ENCODE measurements at regions not wholly inside any gene's neighbourhood (a gene's known extent, or its start where the extent isn't known, plus 50 kb on each side); places are given as distances from the start of the nearest gene placed in this dataset.

DNA sequence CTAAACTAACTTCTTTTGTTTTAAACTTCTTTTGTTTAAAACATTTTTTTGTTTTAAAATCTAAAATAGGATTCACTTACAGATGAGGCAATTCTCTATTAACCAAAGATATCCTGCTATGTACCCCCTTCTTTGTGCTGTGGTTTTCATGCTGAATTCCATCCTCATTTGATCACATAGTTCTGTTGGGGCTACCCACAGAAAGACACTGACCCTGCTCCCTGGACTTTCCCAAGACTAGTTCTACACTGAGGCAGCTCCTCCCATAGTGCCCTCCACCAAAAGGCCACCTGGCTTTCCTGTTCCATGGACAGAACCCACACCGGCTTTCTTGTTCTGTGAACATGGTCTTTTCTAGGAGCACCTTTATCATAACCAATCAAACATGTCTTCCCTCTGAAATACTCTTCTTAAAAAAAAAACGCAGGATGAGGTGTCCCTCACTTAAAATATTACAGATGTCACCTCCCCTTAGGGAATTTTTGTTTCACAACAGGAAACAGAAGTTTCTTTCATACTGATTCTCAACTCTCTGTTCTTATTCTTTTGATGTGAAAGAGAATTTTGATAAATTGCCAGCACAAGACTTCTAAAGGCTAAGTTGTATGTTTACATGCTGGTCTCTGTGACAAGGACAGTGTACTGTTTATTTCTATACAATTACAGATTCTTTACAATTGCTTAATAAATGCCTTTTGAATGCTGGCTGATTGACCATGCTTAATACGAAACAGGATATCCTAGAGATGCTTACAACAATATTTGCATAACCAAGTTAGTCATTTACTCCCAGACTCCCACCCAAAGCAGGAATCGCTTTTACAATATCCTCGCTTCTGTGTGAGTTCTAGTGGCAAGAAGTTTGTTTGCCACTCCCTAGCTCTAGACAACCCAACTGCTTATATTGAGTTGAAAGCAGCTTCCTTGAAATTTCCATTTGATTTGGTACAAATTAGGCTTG, 300.4 kb downstream of the DTWD2 start:
- DNase-seq (ENCODE audit: low spot score): no peak

- DNase-seq (ENCODE audit: low spot score): no peak
Measured at GRCh38 chr5:118687100-118687499, 301.2 kb downstream of the DTWD2 start.

DNA sequence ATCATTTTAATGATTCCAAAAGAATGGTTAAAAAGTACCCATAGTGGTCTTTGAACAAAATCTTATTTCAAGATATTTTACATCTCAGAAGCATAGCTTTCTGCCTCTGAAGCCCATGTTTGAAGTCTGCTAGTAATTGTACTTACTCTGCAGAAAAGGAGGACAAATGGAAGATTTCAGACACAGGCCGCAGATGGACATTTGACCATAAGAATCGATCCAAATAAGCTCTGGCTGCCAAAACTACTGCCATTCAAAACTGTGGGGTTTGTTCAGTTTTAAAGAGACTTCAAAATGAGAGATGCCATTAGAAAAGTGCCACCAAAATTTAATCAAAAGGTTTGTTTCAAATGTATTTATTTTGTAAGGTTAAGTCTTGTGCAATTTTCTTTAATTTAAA, 306.7 kb downstream of the DTWD2 start:
- DNase-seq (ENCODE audit: low spot score): no peak

GRCh38 chr5:118679264-118679940, 308.9 kb downstream of the DTWD2 start:
- DNase-seq (ENCODE audit: low spot score): no peak

- no peak for DNase-seq (ENCODE audit: low spot score)
Measured at GRCh38 chr5:118678746-118679145, 309.6 kb downstream of the DTWD2 start.

GRCh38 chr5:118675247-118675646, 313.1 kb downstream of the DTWD2 start:
- DNase-seq (ENCODE audit: low spot score): no peak

DNA sequence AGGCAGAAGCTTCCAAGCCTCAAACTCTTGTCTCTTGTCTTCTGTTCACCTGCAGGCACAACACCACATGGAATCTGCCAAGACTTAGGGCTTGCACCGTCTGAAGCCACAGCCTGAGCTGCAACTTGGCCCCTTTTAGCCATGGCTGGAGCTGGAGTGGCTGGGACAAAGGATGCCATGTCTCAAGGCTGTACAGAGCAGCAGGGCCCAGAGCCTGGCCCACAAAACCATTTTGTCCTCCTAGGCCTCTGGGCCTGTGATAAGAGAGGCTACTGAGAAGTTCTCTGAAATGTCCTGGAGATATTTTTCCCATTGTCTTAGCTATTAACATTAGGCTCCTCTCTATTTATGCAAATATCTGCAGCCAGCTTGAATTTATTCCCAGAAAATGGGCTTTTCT, 330.8 kb downstream of the DTWD2 start:
- no peak for DNase-seq (ENCODE audit: low spot score)

DNA sequence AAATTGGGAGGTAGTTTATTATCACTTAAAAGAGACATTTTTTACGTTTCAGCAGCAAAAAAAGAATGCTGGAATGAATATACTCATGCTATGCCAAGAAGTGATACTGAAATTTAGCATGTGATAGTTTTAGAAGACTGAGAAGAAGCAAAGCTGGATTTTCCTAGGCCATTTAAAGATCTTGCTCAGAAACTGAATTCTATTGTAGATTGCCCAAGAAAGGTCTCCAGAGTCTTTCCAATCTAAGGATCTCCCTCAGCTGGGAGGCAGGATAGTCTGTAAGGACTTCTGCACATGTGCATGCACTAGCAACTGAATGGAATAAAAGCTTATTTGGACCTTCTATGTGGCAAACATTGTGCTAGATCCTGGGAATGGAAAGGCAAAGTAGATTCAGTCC, 334.5 kb downstream of the DTWD2 start:
- no peak for DNase-seq (ENCODE audit: low spot score)

GRCh38 chr5:118653183-118653582, 335.2 kb downstream of the DTWD2 start:
- DNase-seq (ENCODE audit: low spot score): no peak

DNA sequence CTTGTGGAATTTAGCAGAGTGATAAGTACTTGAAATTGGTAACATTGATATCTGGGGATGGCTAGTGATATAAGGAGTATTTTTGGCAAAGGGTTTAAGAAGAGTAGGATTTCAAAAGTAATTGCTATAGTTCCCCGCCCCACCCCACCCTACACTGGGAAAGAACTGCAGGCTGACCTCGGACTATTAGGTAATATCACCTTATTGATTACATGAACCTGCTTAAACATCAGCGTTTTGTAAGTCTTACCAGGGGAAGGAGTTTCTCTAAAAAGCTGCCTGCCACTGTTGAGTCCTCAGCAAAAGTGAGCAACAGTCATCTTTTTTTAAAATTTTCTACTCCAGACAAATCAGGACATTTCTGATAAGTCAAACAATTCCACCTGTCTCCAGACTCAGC, 337.3 kb downstream of the DTWD2 start:
- no peak for DNase-seq (ENCODE audit: low spot score)

DNA sequence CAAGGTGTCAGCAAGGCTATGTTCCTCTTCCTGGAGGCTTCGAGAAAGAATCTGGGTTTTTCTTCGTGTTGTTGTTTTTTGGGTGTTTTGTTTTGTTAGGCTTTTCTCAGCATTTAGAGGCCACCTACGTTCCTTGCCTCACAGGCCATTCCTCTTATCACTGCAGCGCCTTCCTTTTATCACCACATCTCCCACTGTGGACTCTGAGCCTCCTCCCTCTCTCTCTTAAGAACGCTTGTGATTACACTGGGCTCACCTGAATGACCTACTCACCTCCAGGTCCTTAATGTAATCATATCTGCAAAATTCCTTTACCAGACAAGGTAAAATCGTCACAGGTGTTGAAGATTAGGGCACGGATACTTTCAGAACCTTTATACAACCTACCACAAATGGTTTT, 340.8 kb downstream of the DTWD2 start:
- no peak for DNase-seq (ENCODE audit: low spot score)

GRCh38 chr5:118646917-118647316, 341.4 kb downstream of the DTWD2 start:
- no peak for DNase-seq (ENCODE audit: low spot score)

DNA sequence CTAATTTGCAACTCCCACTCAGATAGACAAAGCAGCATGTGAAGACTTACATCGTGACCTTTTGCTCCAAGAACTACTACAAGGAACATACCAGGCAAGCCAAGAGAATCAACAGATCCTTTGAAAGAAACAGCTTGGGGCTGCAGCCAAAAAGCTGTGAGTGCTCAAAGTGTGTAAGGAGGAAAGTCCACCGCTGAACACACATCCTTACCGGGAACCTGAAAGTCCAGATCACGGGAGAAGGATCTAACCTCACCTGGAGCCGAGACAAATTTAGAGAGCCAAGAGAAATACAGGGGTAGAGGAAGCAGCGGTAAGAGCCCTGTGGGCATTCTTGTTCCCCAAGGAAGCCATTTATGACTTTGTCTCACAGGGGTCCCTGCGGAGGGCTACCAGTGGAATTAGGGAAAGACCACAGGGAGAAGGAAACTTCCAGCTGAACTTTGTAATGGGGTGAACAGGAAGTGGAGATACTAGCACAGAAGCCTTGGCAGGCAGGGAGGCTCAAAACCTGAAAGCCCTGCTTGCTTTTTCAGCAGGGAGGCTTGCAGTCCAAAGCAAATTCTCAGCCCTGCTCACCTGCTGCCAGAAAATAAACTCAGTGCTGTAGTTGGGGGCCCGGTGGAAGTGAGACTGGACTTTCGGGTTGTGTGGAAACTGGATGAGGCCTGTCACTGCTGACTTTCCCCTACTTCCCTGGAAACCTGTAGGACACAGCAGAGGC, 350.2 kb downstream of the DTWD2 start:
- DNase-seq (ENCODE audit: low spot score): no peak

DNA sequence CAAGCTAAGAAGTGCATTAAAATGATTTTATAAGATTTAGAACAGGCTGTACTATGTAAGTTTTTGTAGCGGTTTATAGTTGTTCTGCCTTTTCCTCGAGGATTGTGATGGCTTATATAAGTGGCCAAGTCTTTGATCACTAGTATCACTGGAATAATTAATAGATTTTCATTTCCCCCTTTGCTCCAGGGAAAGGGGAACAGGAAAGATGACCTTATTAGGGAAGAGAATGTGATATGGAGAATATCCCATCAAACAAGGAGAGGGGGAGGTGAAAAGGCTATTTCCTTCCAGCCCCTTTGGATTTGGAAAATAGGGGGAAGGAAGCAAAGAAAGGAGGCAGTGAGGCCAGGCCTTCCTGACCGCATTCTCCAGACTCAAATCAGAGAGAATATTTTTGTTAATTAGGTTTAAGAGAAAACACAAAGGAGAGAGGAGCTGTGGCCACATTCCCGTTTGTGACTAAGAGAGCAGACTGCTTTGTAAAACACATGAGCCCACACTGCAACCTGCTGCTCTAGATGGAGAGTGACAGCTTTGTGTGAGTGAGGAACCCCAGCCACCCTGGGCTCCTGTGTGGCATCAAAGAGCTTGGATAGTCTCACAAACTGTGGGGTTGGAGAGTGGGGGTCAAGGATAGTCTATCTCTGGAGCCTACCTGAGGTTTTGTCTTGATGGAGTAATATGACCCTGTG, 359.5 kb downstream of the DTWD2 start:
- DNase-seq (ENCODE audit: low spot score): no peak

DNA sequence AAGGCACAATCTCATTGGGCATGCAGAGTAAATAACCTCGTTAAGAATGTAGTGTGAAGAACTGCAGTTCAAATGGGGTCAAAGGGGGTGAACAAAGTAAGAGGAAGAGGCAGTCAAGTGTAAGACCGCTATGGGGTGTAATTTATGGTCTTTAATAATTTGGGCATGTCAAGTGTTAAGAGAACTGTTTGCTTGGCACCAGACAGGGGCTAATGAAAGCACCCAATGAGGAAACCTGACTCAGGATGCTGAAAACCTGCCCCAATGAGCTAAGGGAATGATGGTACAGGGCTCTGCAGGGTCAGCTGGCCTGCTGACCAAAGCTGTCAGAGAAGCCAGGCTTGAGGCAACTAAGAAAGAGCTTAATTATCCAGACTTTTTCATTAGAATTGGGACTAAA, 368.1 kb downstream of the DTWD2 start:
- DNase-seq (ENCODE audit: low spot score): no peak

DNA sequence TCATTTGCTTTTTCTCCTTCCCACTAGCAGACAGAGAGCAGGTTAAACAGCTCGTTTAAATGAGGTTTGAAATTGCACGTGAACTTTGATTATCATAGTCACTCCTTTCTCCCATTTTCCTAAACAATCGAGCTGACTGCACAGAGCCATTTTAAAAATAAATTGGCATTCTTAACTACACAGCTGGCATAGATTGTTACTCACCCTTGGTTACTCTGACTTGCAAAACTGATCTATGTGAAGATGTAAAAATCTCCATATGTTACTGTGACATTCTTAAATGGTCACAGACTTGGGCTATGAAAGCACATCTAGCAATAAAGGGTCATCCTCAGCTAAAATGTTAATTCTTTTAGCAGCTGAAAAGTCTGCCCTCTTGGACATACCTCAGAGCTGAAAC, 368.5 kb downstream of the DTWD2 start:
- DNase-seq (ENCODE audit: low spot score): no peak

DNA sequence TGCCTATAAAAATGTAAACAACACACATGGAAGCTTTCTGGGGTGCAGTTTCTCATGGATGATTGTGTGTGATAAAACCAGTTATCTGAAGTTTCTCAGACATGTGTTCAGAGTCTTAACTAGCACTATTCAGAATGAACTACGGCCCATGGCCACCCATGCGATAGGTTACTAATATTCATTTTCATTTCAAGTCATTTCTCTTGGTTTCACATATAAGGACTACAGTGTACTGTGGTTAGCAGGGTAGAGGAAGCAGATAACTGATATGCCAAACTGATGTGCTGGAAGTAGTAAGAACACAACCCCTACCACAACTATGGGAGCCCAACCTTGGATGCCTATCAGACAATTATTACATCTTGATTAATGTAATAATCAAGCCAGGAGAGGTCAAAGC, 372.1 kb downstream of the DTWD2 start:
- no peak for DNase-seq (ENCODE audit: low spot score)

- no peak for DNase-seq (ENCODE audit: low spot score)
Measured at GRCh38 chr5:118614731-118615456, 373.5 kb downstream of the DTWD2 start.

DNA sequence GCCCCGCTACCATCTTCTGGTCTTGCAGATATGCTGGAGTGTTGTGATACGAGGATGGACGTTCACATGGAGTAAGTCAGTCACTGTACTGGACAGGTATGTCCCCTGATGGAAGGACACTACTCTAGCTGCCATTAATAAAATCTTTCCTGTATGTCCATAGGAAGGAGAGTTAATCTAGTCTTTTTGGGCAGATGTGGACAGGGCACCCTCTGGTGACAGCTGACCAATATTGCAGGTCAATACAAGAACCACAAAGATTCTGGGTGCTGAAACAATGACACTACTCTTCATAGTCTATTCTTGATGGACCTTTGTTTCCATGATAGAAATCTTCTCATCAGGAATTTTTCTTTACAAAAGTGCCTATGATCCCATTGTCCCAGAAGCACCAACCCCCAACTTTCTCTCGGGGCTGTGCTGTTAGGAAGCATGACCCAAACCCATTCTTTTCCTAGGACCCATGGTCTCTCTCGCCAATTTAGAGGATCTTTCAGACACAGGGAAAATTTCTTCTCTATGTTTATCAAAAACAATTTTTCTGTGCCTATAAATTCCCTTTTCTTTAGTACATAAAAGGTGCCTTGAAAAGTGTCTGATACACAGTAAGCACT, 376.9 kb downstream of the DTWD2 start:
- no peak for DNase-seq (ENCODE audit: low spot score)

GRCh38 chr5:118606940-118607339, 381.4 kb downstream of the DTWD2 start:
- no peak for DNase-seq (ENCODE audit: low spot score)

DNA sequence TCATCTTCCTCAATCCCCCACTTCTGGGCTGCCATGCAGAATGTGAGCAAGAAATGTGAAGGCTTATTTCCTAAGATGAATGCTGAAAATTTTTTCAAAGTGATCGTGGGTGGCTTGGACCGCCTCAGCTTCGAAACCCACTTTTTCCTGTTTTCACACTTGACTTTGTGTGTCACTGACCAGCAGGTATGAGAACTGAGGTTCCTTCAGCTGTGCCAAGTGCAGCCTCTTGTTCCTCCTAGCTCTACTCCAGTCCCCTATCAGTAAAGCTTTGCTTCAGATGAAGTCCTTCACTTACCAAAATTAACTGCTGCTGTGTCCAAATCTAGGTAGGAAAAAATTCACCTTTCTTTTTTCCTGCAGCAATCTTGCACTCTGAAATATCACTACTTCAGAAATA, 382.6 kb downstream of the DTWD2 start:
- DNase-seq (ENCODE audit: low spot score): no peak

Measured in pons (tissue), 1 donor.